ENCODE measurements at regions not wholly inside any gene's neighbourhood (a gene's known extent, or its start where the extent isn't known, plus 50 kb on each side); places are given as distances from the start of the nearest gene placed in this dataset.

- H3K9me3 Mint-ChIP-seq: no peaks in the 10 kb centered on the region
- ChIA-PET CTCF (no interaction called here), POLR2A (no interaction called here)
- no peak for DNase-seq (ENCODE audit: low spot score)
- no peak overlapping the region for H3K4me3 Mint-ChIP-seq
- ATAC-seq: no peak
- H3K27me3 Mint-ChIP-seq (ENCODE audit: low read depth): no peaks in the 10 kb centered on the region
- 0 out of 2 replicates have a peak, but pooled peaks cover under 1% of the 10 kb centered on the region for H3K4me1 Mint-ChIP-seq
- H3K27ac Mint-ChIP-seq: no peak overlapping the region
- no peaks in the 10 kb centered on the region for H3K36me3 Mint-ChIP-seq
- TF ChIP-seq ATF6 (CRISPR knock-in tag; IDR thresholded peaks at IDR 0.05) (no peak), JUN (CRISPR knock-in tag; IDR thresholded peaks at IDR 0.05) (no peak), ZMAT4 (CRISPR knock-in tag; IDR thresholded peaks at IDR 0.05) (no peak), IRF1 (CRISPR knock-in tag; IDR thresholded peaks at IDR 0.05) (no peak), NFE2L1 (CRISPR knock-in tag; IDR thresholded peaks at IDR 0.05) (no peak), SMAD4 (CRISPR knock-in tag; IDR thresholded peaks at IDR 0.05) (no peak), GTF2I (CRISPR knock-in tag; conservative IDR thresholded peaks at IDR 0.05) (no peak), ZNF671 (CRISPR knock-in tag; IDR thresholded peaks at IDR 0.05) (no peak), ATF2 (CRISPR knock-in tag; IDR thresholded peaks at IDR 0.05; ENCODE audit: borderline replicate concordance, low read depth) (no peak), GRHL2 (CRISPR knock-in tag; IDR thresholded peaks at IDR 0.05; ENCODE audit: insufficient replicate concordance, severe bottlenecking) (no peak), ERG (CRISPR knock-in tag; IDR thresholded peaks at IDR 0.05) (no peak), IRF2 (CRISPR knock-in tag; IDR thresholded peaks at IDR 0.05; ENCODE audit: borderline replicate concordance, low read depth) (no peak), ZNF232 (CRISPR knock-in tag; IDR thresholded peaks at IDR 0.05) (no peak), FOXP1 (CRISPR knock-in tag; IDR thresholded peaks at IDR 0.05; ENCODE audit: borderline replicate concordance) (no peak), E2F5 (CRISPR knock-in tag; IDR thresholded peaks at IDR 0.05) (no peak), E2F4 (CRISPR knock-in tag; IDR thresholded peaks at IDR 0.05; ENCODE audit: borderline replicate concordance, low read depth) (no peak), GABPB1 (CRISPR knock-in tag; IDR thresholded peaks at IDR 0.05) (no peak), ATF3 (CRISPR knock-in tag; conservative IDR thresholded peaks at IDR 0.05) (no peak), SOX15 (CRISPR knock-in tag; IDR thresholded peaks at IDR 0.05) (no peak), NR3C1 (CRISPR knock-in tag; conservative IDR thresholded peaks at IDR 0.05; ENCODE audit: low read depth) (no peak)
These were observed 140.5 kb upstream of the AKR1E2 start for GRCh38 chr10:4685491-4685890.
